ENCODE measurements at regions not wholly inside any gene's neighbourhood (a gene's known extent, or its start where the extent isn't known, plus 50 kb on each side); places are given as distances from the start of the nearest gene placed in this dataset.
"Not testable (repeated sequence)": the region's sequence is repeated elsewhere in the genome, so short reads cannot be mapped to it uniquely, and the experiment has no call there.

- no peak for DNase-seq
Measured at GRCh38 chr6:44049989-44050871, 77.0 kb downstream of the MRPL14 start.

- DNase-seq = no peak
Measured at GRCh38 chr6:44049163-44049988, 77.9 kb downstream of the MRPL14 start.

- no peak for DNase-seq
Measured at GRCh38 chr6:44048277-44048676, 79.0 kb downstream of the MRPL14 start.

GRCh38 chr6:44047801-44048200 is 79.5 kb downstream of the MRPL14 start:
- DNase-seq = no peak

GRCh38 chr6:44047179-44047546 is 80.1 kb downstream of the MRPL14 start:
- no peak for DNase-seq

GRCh38 chr6:44046516-44047178 is 80.6 kb downstream of the MRPL14 start:
- DNase-seq = no peak

GRCh38 chr6:44045672-44046015 is 81.6 kb downstream of the MRPL14 start:
- no peak for DNase-seq

- DNase-seq = no peak
Measured at GRCh38 chr6:44044940-44045671, 82.1 kb downstream of the MRPL14 start.

- no peak for DNase-seq
Measured at GRCh38 chr6:44044154-44044539, 83.1 kb downstream of the MRPL14 start.

- no peak for DNase-seq
Measured at GRCh38 chr6:44043479-44044153, 83.6 kb downstream of the MRPL14 start.

GRCh38 chr6:44042989-44043478 is 84.2 kb downstream of the MRPL14 start:
- no peak for DNase-seq

- no peak for DNase-seq
Measured at GRCh38 chr6:44042261-44042988, 84.8 kb downstream of the MRPL14 start.

GRCh38 chr6:44041461-44042260 is 85.6 kb downstream of the MRPL14 start:
- no peak for DNase-seq

GRCh38 chr6:44040786-44041185 is 86.5 kb downstream of the MRPL14 start:
- no peak for DNase-seq

- no peak for DNase-seq
Measured at GRCh38 chr6:44039839-44040350, 87.4 kb downstream of the MRPL14 start.

GRCh38 chr6:44039191-44039719 is 88.0 kb downstream of the MRPL14 start:
- no peak for DNase-seq

- no peak for DNase-seq
Measured at GRCh38 chr6:44038543-44039065, 88.6 kb downstream of the MRPL14 start.

GRCh38 chr6:44037847-44038542 is 89.3 kb downstream of the MRPL14 start:
- DNase-seq = no peak

GRCh38 chr6:44037276-44037675 is 90.0 kb downstream of the MRPL14 start:
- not testable (repeated sequence) for DNase-seq

Measured in NCI-H187 treated with DMSO at 0.1 percent for 48 hours (cell line).